ENCODE measurements at regions not wholly inside any gene's neighbourhood (a gene's known extent, or its start where the extent isn't known, plus 50 kb on each side); places are given as distances from the start of the nearest gene placed in this dataset.

DNA sequence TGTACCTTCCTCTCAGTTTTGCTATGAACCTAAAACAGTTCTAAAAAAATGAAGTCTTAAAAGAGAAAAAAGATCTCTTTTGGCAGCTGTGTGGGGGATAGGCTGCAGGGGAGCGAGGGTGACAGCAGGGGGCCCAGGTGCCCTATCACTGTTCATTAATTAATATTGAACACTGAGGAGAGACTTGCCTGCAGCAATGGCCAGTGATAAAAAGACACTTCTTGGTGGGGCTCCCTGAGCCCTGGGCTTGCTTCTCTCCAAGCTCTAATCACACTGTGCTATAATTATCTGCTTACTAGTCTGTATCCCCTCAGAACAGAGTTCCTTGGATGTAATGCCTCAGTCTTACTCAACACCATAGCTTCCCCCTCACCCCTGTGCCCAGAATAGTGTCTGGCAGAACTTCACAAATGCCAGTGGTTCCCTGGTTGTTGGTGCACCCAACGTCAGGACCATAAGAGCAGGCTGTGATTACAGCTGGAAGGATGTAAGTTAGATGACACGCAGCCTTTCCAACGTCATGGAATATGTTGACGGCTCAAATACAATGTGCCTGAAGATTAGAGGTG lies 52.0 kb upstream of the IRX6 start:
- ATAC-seq (ENCODE audit: low read depth) (no peak), DNase-seq (no peak)
- peaks cover 4% of the 10 kb centered on the region for H3K27me3 Mint-ChIP-seq
- no peaks in the 10 kb centered on the region for H3K4me1 ChIP-seq (ENCODE audit: control insufficient read depth in 2 of 2, insufficient read depth in 2 of 2, low read length in 2 of 2)
- TF ChIP-seq, protein P1, sequence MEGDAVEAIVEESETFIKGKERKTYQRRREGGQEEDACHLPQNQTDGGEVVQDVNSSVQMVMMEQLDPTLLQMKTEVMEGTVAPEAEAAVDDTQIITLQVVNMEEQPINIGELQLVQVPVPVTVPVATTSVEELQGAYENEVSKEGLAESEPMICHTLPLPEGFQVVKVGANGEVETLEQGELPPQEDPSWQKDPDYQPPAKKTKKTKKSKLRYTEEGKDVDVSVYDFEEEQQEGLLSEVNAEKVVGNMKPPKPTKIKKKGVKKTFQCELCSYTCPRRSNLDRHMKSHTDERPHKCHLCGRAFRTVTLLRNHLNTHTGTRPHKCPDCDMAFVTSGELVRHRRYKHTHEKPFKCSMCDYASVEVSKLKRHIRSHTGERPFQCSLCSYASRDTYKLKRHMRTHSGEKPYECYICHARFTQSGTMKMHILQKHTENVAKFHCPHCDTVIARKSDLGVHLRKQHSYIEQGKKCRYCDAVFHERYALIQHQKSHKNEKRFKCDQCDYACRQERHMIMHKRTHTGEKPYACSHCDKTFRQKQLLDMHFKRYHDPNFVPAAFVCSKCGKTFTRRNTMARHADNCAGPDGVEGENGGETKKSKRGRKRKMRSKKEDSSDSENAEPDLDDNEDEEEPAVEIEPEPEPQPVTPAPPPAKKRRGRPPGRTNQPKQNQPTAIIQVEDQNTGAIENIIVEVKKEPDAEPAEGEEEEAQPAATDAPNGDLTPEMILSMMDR (IDR thresholded peaks at IDR 0.05): no peak
- TF ChIP-seq EZH2 (IDR thresholded peaks at IDR 0.05; ENCODE audit: borderline replicate concordance, insufficient read depth, low read depth, low read length, poor library complexity, severe bottlenecking): no peak
- no peaks in the 10 kb centered on the region for H4K20me1 ChIP-seq (ENCODE audit: control insufficient read depth, insufficient read depth, low read length, poor library complexity, severe bottlenecking)
- no peak overlapping the region for H3K9ac ChIP-seq (ENCODE audit: low read length)
- H3K4me1 Mint-ChIP-seq: no peaks in the 10 kb centered on the region
- H3K27ac ChIP-seq (ENCODE audit: low read length in 2 of 2): no peak overlapping the region
- POLR2A ChIA-PET: no interaction called here
- no peak overlapping the region for H3K4me3 Mint-ChIP-seq
- no peak overlapping the region for H3K27ac Mint-ChIP-seq
- H3K27me3 ChIP-seq (replicated peaks in 1 of 4; ENCODE audit: control extremely low read depth in 1 of 4, control insufficient read depth in 3 of 4, insufficient read depth in 4 of 4, low read length in 3 of 4): no peaks in the 10 kb centered on the region
- H3K79me2 ChIP-seq (ENCODE audit: control insufficient read depth, insufficient read depth, low read length): no peaks in the 10 kb centered on the region
- H3K9me3 Mint-ChIP-seq (ENCODE audit: insufficient read depth): no peaks in the 10 kb centered on the region
- H2AFZ ChIP-seq (ENCODE audit: insufficient read depth, low read depth, low read length, poor library complexity, severe bottlenecking): no peak overlapping the region
- H3K4me2 ChIP-seq (replicated peaks; ENCODE audit: low read depth, low read length, poor library complexity, severe bottlenecking): no peak overlapping the region
- CTCF ChIA-PET: no interaction called here
- peaks cover 0 to 2% (median 0%) of the 10 kb centered on the region in 3 donors for H3K9me3 ChIP-seq (ENCODE audit: control extremely low read depth in 1 of 3, control insufficient read depth in 2 of 3, insufficient read depth in 1 of 3, low read length in 2 of 3)
- 87% methylated on average over 4 of the region's 5 CpGs for WGBS (ENCODE audit: insufficient coverage)
- intact Hi-C loops (cut with micrococcal nuclease): no loop called here
- no peaks in the 10 kb centered on the region for H3K36me3 ChIP-seq (replicated peaks in 1 of 2; ENCODE audit: control extremely low read depth in 1 of 2, control insufficient read depth in 1 of 2, extremely low read depth in 1 of 2, insufficient read depth in 2 of 2, low read length in 1 of 2)
- H3K4me3 ChIP-seq (ENCODE audit: control extremely low read depth in 1 of 5, extremely low read depth in 1 of 5, insufficient read depth in 1 of 5, low read depth in 2 of 5, low read length in 4 of 5): no peak overlapping the region

DNA sequence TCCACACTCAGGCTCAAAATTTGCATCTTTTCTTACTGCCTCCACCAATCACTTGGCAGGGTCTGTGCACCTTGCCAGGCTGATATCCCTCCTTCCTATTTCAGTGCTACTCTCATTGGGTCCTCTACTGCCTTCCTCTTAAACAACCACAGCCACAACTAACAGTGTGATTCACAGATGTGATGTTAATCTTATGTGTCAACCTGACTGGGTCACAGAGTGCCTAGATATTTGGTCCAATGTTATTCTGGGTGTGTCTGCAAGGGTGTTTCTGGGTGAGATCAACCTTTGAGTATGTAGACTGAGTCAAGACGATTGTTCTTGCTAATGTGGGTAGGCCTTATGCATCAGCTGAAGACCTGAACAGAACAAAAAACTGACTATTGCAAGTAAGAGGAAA lies 51.3 kb upstream of the IRX6 start:
- no peak overlapping the region for H3K27ac Mint-ChIP-seq

More for the DNA sequence above, 51.3 kb upstream of the IRX6 start:
- ChIA-PET CTCF (no interaction called here), POLR2A (no interaction called here)
- Mint-ChIP-seq H3K27me3 (peaks cover 4% of the 10 kb centered on the region), H3K9me3 (ENCODE audit: insufficient read depth) (no peaks in the 10 kb centered on the region), H3K4me3 (no peak overlapping the region), H3K4me1 (no peaks in the 10 kb centered on the region)
- intact Hi-C loops (cut with micrococcal nuclease): no loop called here
- 100% methylated on average over 1 of the region's 1 CpG for WGBS (ENCODE audit: insufficient coverage)
- no peaks in the 10 kb centered on the region for H3K79me2 ChIP-seq (ENCODE audit: control insufficient read depth, insufficient read depth, low read length)
- no peaks in the 10 kb centered on the region for H3K27me3 ChIP-seq (replicated peaks in 1 of 4; ENCODE audit: control extremely low read depth in 1 of 4, control insufficient read depth in 3 of 4, insufficient read depth in 4 of 4, low read length in 3 of 4)
- H2AFZ ChIP-seq (ENCODE audit: insufficient read depth, low read depth, low read length, poor library complexity, severe bottlenecking): no peak overlapping the region
- H4K20me1 ChIP-seq (ENCODE audit: control insufficient read depth, insufficient read depth, low read length, poor library complexity, severe bottlenecking): no peaks in the 10 kb centered on the region
- H3K9me3 ChIP-seq (ENCODE audit: control extremely low read depth in 1 of 3, control insufficient read depth in 2 of 3, insufficient read depth in 1 of 3, low read length in 2 of 3): peaks cover 0 to 2% (median 0%) of the 10 kb centered on the region in 3 donors
- H3K9ac ChIP-seq (ENCODE audit: low read length): no peak overlapping the region
- ATAC-seq (ENCODE audit: low read depth): no peak
- H3K4me3 ChIP-seq (ENCODE audit: control extremely low read depth in 1 of 5, extremely low read depth in 1 of 5, insufficient read depth in 1 of 5, low read depth in 2 of 5, low read length in 4 of 5): no peak overlapping the region
- H3K36me3 ChIP-seq (replicated peaks in 1 of 2; ENCODE audit: control extremely low read depth in 1 of 2, control insufficient read depth in 1 of 2, extremely low read depth in 1 of 2, insufficient read depth in 2 of 2, low read length in 1 of 2): no peaks in the 10 kb centered on the region
- TF ChIP-seq EZH2 (IDR thresholded peaks at IDR 0.05; ENCODE audit: borderline replicate concordance, insufficient read depth, low read depth, low read length, poor library complexity, severe bottlenecking): no peak
- no peak overlapping the region for H3K4me2 ChIP-seq (replicated peaks; ENCODE audit: low read depth, low read length, poor library complexity, severe bottlenecking)
- DNase-seq: no peak
- H3K27ac ChIP-seq (ENCODE audit: low read length in 2 of 2): no peak overlapping the region
- H3K4me1 ChIP-seq (ENCODE audit: control insufficient read depth in 2 of 2, insufficient read depth in 2 of 2, low read length in 2 of 2): no peaks in the 10 kb centered on the region
